CD4-positive, alpha-beta T cell treated with Interleukin-4 for 4 hours (primary cell): ENCODE measurements at regions not wholly inside any gene's neighbourhood (a gene's known extent, or its start where the extent isn't known, plus 50 kb on each side); places are given as distances from the start of the nearest gene placed in this dataset.

Experiments used
- DNase-seq: peaks from one replicate; pipeline ENCODE4 v3.0.0-alpha.2; 2020

DNA sequence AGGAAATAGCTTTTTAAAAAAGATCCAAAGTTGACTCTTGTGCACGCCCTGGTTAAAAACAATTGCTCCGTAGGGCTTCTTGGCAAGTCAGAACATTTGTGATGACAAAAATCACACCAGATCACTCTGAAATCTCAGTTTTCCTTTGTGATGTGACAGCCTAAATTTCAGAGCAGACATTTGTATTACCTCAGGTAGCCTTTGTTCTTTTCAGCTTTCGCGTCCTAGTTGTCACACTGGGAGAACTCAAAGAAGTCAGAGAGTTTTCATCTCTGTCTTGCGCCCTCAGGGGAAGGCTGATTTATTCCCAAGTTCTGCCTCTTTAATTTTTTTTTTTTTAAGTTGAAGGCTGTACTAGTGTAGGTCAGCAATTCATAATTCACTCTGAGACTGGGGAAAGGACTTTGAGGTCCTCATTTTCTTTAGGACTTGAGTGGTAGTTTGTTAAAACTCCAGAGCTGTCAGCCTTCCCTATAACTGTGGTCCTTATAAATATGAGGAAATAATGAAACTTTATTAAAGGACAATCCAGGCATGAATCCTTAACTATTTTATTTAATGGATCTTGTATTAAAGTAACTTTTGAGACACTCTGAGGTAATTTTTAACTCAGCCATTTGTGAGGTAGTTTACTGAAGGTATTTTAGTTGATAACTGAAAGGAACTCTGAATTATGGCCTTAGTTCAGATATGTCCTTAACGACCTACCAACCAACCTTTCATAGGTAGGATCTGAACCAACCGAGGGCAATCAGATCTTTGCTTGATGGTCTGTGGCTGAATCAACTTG is 525.1 kb upstream of the FAM98A start:
- DNase-seq = no peak

DNA sequence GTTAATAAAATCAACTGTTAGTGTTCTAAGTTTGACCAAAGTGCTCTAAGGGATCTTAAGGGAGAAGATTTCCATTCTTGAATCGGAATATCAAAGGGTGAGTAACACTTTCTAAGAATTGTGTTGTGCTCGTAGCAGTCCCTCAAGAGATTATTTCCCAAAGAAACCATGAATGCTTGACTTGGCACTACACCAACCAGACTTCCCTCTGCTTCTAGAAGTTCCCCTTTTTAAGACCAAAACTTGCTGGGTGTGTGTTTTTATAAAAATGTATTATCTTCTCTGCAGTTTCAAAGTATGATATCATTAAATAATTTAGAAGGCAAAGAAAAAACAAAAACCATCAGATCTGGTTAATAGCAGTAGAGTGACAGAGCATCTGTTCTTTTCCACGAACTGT is 522.0 kb upstream of the FAM98A start:
- DNase-seq = no peak

DNA sequence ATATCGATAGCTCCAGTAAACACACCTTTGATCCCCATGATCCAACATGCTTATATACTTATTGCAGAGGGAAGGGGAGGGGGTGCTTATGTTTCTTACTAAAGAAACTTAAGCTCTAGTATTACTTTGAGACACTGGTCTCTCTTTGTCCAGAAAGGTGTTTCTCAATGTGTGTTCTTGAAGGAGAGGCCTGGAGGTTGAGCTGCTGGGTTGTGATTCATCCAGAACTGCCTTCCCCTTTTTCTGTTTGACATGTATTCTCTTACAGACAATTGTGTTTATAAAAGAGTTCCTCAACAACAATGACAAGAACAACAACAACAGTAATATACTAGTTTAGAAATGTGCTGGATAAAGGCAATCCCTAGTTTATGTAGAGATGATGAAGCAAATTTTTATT is 516.0 kb upstream of the FAM98A start:
- no peak for DNase-seq

DNA sequence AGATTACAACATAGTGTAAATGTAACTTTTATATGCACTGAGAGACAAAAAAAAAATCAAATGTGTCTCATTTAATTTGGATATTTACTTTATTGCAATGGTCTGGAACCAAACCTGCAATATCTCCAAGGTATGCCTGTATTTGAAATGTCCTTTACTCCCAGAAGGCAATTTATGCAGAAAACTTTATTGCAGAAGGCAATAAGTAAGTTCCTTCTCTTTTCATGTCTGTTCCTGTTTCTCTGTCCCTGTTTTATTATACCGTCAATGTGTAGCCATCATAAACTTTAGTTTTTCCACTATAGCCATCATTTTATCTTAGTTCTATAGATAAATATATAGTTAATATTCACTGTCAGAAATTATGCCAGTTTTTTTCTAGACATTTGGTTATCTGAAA is 513.1 kb upstream of the FAM98A start:
- no peak for DNase-seq

DNA sequence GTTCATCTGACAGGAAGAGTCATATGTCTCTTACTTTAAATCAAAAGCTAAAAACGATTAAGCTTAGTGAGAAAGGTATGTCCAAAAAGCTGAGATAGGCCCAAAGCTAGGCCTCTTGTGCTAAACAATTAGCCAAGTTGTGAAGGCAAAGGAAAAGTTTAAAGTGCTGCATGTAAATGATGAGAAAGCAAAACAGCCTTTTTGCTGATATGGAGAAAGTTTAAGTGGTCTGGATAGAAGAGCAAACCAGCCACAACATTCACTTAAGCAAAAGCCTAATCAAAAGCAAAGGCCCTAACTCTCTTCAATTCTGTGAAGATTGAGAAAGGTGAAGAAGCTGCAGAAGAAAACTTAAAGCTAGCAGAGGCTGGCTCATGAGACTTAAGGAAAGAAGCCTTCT is 511.3 kb upstream of the FAM98A start:
- no peak for DNase-seq

DNA sequence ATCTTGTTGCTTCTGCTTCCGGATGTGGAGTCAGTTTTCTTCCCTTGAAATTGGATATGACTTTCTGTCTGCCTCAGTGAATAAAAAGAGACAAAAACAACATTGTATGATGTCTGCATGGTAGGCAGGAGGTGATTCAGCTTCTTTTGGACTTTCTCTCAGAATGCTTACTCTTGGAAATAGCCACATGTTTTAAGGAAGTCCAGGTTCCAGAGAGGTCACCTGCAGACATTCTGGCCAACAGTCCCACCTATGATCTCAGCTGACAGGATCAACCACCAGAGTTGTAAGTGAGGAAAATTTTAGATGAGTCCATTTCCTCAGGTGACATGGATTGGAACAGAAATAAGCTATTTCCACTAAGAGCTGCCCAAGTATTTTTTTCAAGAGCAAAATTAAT is 508.7 kb upstream of the FAM98A start:
- DNase-seq = no peak

DNA sequence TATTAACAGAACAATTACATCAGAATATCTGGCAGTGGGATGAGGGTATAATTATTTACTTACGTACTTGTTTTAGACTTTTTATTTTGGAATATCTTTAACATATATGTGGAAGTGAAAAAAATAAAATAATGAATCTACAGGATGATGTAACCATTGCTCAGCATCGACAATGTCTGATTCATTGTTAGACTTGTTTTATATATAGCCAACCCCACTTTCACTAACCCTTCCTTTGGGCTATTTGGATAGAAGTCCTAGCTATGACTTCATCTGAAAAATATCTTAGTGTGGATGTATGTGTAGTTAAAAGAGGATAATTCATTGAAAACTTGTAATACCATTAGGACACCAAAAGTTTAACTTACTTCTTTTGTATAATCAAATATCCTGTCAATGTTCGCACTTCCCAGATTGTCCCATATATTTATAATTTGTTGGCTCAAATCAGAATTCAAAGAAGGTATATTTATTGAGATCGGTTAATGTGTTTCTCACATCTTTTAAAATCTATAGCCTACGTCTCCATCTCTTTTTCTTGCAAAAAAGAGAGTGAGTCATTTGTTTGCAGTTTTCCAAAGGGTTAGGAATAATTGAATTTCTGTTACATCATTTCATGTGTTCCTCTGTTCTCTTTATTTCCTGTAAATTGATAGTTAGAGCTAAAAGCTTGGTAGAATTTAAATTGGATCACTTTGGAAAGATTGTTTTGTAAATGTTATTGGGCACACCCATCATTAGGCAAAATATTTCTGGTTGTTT is 506.1 kb upstream of the FAM98A start:
- DNase-seq = no peak

DNA sequence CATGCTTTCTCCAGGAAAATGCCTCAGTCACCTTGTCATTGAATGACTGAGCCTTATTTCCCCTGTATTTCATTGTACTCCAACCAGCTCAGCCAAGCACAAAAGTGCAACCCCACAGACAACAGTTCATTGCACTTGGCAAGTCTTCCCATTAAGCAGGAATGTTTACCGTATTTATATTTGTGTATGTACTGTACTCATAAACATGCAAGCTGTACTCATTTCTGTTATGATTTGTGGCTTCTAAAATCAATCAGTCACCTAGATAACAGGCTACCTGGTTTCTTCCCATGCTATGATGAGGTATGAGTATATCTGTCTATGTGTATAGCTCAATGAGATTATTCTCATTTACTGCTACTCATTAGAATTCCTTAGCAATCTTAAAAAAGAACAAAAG is 505.5 kb upstream of the FAM98A start:
- no peak for DNase-seq

DNA sequence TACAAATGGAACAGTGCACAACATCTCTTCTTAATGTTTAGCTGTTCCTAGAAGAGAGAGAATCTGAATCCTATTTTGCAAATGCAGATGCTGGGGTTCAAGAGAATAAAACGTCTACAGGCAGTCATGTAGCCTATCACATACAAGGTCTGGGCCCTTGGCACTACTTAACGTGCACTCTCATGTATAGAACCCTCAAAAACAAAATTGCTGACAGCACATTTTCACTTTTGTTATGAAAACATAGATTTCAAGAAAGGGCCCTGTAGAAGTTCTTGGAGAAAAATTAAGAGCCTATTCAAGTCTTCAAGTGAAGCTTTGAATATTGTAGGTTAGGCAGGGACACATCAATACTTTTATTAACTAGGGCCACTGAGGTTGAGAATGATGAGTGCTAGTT is 504.3 kb upstream of the FAM98A start:
- no peak for DNase-seq

DNA sequence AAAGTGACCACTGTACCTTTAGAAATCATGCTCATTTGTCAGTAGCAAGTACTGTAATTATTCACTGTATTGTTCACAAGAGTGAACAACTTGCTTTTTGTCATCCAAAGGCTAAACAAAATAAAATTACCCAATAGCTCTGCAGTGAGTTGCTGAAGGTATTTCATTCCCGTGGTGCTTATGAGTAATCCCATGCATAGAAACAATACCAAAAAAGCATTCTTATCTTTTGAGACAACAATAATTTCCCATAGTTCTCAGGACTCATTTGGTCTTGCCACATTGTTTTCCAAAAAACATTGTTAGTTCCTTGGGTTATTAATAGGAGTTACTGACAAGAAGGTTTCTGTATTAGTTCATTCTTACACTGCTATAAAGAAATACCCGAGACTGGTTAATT is 503.2 kb upstream of the FAM98A start:
- no peak for DNase-seq

DNA sequence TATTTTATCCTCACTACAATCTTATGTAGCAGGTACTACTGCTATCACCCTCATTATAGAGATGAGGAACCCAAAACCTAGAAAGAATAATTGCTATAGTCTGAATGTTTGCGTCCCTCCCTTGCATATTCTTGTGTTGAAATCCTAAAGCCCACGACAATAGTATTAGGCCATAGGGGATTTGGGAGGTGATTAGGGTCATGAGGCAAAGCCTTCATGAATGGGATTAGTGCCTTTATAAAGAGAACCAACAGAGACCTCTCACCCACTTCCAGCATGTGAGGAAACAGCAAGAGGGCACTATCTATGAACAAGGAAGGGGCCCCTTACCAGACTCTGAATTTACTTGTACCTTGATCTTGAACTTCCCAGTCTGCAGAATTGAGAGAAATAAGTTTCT is 500.3 kb upstream of the FAM98A start:
- DNase-seq = no peak

DNA sequence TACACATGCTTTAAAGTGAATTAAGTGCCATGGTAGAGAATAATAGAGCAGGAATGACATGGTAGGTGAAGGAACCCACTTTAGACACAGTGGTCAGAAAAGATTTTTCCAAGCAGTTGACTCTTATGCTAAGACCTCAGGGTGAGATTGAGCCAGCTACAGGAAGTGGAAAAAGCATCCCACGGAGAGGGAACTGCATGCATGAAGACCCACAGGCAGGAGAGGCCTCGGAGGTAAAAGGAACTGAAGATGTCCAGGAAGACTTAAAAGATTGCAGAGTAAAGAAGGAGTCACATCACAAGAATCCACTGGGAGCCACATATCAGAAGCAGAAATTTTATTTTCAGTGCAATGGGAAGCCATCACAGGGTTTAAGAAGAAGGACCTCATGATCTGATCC is 499.2 kb upstream of the FAM98A start:
- DNase-seq = no peak

DNA sequence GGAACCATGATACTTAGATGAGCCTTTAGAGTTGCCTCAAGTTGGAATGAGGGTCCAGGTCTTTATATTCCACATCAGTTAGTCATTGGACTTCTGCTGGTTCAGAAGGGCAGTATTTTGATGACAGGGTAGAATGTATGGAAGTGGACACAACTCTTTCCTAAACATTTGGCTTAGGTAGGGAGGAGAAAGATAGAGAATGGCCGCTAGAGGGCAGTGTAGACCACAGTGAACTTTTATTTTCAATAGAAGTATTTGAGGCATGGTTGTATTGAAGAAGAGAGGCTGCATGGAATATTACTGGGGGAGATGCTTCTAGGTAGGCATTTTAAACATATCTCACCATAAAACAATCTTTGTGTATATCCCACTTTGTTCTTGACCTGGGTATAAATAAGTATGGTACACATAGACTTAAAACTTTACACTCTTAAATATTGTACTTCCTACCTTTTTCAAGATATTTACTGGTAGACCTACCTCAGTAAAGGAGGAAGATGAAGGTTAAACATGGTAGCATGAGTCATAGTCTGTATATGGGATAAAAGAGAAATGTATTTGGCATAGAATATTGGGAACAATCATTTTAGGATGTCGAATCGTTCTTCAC is 497.6 kb upstream of the FAM98A start:
- peak; percentile 38 for DNase-seq

DNA sequence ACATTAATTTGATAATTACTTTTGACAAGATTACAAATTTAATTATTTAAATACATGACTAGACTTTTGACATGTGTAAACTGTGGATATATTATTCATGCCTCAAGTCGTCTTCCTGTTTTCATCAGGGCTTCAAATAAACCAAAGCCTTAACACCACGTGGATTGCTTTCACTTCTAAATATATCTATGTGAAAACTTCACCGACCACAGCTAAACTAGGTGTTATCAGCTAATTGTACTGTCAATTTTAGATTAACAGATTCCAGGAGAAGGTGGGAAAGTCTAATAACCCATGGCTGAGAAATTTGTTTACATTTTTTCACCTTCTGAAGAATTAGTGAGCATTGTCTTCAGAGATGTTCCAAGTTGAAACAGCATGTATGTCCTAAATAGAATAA is 494.7 kb upstream of the FAM98A start:
- DNase-seq = no peak

DNA sequence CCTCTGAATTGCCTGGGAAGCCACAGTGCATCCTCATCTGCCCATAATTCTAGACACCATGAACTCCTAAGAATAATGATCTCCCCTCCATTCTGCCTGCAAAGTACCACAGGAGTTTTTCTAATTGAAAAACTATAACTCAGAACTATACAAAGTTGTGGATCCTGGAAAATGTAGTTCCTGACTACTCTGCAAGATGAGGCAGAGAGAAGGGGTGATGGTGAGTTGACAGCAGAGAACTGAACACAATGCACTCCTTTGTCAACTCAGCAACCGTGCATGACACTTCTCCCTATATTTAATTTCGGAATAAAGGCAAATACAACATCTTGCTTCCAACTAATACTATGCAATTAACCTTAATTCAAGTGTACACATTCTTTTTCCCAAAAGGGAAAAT is 471.1 kb upstream of the FAM98A start:
- DNase-seq = no peak

DNA sequence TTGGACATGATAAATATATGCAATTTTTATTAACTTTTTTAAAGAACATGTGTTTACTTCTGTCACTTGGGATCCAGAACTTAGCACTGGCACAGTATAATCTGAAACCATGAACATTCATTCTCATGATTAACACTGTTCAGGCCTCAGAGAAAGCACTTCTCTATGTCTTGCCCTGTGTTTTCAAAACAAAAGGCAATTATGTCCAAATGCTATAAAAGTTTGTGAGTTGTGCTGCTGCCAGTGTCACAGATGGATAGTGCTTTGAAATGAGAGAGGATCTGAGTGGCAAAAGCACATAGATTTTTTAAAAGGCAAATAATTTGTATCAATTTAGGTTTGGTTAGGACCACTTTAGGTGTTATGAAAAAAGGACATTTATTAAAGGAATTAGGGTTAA is 470.5 kb upstream of the FAM98A start:
- DNase-seq = no peak

DNA sequence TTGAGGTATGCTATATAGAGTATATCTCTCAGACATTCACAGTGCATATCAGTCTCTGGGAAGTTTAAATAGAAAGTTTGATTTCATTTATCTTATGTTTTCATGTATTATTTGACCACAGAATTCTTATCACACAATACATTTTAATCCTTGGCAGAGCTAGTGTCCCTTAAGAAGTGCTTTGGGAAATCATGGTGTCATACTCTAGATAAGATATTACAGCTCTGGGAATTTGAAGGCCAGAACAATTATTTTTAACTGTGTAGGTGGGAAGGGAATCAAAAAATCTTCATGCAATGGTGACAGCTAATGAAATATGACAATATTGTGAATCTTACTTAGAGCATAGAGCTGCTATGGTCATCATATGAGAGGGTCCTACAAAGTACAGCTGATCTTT is 451.3 kb upstream of the FAM98A start:
- DNase-seq = no peak

DNA sequence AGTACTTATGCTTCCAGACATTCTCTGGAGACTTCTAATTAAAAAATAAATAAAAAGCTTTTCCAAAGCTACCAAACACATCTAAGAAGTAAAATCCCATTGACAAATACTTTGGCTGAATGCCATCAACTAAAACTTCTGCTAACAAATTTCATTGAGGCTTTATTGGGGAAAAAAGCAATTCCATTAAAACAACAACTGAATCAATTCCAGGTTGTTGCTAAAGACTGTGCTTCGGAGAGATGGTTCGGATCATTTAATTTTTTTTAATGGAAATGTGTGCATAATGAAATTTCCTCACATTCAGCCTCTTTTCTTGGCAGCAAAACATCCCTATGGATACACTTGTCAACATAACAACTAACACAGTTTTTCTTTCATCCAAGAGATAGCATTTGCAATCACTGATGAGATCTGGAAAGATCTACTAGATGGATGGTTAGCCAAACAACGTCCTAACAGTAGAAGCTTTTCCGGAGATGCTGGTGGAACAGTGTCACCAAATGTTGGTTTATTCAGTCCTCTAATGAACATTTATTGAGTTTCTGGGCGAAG is 446.1 kb upstream of the FAM98A start:
- DNase-seq = no peak

DNA sequence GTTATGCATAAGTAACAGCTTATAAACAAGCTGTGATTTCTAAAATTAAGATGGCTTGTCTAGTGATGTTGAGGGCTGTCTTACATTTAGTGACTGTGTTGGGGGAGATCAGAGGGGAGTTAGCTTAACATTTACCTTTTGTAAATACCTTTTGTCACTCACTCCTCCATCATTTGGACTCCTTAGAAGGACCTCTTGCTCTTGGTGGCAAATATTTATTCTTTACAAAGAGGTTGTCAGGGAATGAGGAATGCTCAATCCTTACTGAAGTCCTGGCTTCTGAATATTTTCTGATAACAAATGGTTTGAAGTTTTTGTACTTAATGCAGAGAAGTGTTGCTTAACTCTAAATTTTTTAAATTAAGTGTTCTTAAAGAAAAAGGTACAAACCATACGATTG is 438.8 kb upstream of the FAM98A start:
- no peak for DNase-seq

DNA sequence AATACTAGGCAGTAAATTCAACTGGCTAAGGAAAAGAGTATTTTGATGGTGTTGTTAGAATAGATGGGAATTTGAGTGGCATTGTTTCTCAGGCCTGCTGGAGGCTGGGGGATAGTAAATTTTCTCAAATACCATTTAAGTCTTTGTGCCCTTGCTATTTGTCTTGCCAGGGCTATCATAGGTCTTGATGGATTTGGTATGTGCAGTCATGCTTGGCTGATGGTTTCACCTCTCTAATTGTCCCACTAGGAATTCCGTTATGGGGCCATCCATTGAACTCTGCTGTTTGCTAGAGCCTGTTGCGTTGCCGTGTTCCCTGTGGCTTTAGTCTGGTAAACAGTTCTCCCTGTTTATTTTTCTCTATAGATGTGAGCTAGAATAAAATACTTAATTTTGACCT is 438.1 kb upstream of the FAM98A start:
- no peak for DNase-seq

DNA sequence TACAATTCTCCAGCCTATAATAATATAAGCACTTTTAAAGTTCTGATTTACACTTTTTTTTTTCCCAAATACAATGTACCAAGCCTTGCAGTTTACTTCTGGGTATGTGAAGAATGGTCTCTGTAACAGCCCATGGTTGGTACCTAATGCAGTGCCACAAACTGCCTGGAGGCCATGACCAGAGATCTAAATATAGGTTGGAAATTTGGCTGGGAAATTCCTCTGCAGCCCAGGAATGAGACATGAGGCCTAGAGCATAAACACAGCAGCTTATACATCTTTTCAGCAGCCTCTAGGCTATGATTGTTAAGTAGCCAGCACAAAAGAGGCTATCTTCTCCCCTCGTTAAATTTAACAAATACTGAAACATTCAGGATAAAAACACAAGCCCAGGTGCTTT is 432.0 kb upstream of the FAM98A start:
- DNase-seq = no peak

DNA sequence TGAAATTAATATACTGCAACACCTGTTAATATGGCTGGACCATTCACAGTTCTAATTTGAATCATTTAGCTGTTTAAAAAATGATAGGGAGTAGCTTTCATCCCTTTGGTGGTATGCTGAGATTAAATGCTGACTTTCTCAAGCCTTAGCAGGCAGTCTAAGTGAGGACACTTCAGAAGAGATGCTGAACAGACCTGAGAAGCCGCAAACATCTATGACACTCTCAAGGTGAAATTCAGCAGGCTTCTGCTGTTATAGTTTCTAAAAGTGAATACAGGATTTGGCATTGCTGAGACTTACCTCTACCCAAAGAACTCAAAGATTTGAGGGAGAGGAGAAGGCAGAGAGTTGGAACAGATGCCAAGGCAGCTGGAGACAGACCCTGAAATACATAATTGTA is 431.2 kb upstream of the FAM98A start:
- no peak for DNase-seq

DNA sequence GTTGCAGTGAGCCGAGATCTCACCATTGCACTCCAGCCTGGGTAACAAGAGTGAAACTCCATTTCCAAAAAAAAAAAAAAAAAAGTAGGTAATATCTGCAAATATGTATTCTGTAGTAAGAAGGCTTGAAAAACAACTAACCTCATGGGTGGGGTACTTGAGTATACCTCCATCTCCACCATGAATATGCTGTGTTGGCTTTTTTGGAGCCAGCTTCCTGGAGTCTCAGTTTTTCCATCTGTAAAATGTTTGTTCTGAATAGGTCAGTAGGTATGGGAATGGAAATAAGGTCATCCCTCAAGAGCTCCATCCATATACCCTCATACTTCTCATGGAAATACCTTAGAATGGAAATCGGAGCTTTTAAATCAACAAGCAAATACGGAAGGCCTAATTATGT is 430.0 kb upstream of the FAM98A start:
- DNase-seq = no peak

DNA sequence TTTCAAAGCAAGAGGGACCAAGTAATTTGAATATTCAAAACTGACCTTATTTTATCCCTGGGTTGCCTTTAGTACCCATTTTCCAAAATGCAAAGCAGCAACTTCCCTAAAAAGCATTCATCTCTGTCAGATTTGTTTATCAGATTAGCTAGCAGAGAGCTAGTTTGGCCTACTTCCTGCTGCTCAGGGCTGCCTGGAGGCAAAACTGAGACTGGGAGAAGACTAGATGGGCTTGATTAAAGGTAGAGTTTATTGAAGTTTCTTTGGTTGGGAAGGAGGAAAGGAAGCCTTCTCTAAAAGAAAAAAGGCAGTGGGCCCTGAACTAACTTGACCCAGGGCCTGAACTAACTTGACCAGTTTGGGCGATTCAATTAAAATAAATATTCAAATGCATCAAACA is 426.1 kb upstream of the FAM98A start:
- DNase-seq = no peak
